ENCODE measurements at regions not wholly inside any gene's neighbourhood (a gene's known extent, or its start where the extent isn't known, plus 50 kb on each side); places are given as distances from the start of the nearest gene placed in this dataset.

DNA sequence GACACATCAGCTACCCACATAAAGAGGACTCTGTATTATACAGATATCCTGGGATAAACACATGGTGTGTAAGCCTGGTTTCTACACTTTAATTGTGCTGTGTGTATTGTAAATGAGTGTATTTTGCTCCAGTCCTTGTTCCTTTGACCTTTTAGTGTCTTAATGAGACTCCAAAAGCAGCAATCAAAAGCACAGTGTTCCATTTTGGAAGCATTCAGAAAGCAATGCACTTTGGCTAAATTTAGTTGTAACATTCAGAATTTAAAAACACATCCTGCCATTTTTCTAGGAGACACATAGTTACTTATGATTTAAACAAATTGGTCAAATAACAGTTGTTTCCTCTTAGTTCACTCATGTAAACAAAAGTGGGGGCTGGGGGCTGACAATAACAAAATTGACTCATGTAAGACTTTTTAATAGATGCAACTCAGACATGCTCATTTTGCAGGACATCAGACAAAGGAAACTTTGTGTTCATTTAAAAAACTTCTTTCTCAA is 122.2 kb downstream of the GPR37 start (continued):
- TF ChIP-seq, protein P1, sequence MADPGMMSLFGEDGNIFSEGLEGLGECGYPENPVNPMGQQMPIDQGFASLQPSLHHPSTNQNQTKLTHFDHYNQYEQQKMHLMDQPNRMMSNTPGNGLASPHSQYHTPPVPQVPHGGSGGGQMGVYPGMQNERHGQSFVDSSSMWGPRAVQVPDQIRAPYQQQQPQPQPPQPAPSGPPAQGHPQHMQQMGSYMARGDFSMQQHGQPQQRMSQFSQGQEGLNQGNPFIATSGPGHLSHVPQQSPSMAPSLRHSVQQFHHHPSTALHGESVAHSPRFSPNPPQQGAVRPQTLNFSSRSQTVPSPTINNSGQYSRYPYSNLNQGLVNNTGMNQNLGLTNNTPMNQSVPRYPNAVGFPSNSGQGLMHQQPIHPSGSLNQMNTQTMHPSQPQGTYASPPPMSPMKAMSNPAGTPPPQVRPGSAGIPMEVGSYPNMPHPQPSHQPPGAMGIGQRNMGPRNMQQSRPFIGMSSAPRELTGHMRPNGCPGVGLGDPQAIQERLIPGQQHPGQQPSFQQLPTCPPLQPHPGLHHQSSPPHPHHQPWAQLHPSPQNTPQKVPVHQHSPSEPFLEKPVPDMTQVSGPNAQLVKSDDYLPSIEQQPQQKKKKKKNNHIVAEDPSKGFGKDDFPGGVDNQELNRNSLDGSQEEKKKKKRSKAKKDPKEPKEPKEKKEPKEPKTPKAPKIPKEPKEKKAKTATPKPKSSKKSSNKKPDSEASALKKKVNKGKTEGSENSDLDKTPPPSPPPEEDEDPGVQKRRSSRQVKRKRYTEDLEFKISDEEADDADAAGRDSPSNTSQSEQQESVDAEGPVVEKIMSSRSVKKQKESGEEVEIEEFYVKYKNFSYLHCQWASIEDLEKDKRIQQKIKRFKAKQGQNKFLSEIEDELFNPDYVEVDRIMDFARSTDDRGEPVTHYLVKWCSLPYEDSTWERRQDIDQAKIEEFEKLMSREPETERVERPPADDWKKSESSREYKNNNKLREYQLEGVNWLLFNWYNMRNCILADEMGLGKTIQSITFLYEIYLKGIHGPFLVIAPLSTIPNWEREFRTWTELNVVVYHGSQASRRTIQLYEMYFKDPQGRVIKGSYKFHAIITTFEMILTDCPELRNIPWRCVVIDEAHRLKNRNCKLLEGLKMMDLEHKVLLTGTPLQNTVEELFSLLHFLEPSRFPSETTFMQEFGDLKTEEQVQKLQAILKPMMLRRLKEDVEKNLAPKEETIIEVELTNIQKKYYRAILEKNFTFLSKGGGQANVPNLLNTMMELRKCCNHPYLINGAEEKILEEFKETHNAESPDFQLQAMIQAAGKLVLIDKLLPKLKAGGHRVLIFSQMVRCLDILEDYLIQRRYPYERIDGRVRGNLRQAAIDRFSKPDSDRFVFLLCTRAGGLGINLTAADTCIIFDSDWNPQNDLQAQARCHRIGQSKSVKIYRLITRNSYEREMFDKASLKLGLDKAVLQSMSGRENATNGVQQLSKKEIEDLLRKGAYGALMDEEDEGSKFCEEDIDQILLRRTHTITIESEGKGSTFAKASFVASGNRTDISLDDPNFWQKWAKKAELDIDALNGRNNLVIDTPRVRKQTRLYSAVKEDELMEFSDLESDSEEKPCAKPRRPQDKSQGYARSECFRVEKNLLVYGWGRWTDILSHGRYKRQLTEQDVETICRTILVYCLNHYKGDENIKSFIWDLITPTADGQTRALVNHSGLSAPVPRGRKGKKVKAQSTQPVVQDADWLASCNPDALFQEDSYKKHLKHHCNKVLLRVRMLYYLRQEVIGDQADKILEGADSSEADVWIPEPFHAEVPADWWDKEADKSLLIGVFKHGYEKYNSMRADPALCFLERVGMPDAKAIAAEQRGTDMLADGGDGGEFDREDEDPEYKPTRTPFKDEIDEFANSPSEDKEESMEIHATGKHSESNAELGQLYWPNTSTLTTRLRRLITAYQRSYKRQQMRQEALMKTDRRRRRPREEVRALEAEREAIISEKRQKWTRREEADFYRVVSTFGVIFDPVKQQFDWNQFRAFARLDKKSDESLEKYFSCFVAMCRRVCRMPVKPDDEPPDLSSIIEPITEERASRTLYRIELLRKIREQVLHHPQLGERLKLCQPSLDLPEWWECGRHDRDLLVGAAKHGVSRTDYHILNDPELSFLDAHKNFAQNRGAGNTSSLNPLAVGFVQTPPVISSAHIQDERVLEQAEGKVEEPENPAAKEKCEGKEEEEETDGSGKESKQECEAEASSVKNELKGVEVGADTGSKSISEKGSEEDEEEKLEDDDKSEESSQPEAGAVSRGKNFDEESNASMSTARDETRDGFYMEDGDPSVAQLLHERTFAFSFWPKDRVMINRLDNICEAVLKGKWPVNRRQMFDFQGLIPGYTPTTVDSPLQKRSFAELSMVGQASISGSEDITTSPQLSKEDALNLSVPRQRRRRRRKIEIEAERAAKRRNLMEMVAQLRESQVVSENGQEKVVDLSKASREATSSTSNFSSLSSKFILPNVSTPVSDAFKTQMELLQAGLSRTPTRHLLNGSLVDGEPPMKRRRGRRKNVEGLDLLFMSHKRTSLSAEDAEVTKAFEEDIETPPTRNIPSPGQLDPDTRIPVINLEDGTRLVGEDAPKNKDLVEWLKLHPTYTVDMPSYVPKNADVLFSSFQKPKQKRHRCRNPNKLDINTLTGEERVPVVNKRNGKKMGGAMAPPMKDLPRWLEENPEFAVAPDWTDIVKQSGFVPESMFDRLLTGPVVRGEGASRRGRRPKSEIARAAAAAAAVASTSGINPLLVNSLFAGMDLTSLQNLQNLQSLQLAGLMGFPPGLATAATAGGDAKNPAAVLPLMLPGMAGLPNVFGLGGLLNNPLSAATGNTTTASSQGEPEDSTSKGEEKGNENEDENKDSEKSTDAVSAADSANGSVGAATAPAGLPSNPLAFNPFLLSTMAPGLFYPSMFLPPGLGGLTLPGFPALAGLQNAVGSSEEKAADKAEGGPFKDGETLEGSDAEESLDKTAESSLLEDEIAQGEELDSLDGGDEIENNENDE (IDR thresholded peaks at IDR 0.05; ENCODE audit: insufficient replicate concordance, low read length): no peak
- TF ChIP-seq FOSL1 (IDR thresholded peaks at IDR 0.05; ENCODE audit: insufficient read depth, low read depth, low read length) (no peak), RNF2 (IDR thresholded peaks at IDR 0.05; ENCODE audit: borderline replicate concordance, low read depth, low read length, missing control alignments, poor library complexity, severe bottlenecking) (no peak), KDM5A (IDR thresholded peaks at IDR 0.05; ENCODE audit: low read length) (no peak), TBP (IDR thresholded peaks at IDR 0.05; ENCODE audit: low read depth, low read length) (no peak), HDAC2 (IDR thresholded peaks at IDR 0.05; ENCODE audit: borderline replicate concordance in 1 of 2, low read depth in 2 of 2, low read length in 2 of 2) (no peak), KDM1A (IDR thresholded peaks at IDR 0.05; ENCODE audit: borderline replicate concordance, low read length) (no peak), PHF8 (conservative IDR thresholded peaks at IDR 0.05; ENCODE audit: low read depth, low read length) (no peak)
- TF ChIP-seq, protein P2, sequence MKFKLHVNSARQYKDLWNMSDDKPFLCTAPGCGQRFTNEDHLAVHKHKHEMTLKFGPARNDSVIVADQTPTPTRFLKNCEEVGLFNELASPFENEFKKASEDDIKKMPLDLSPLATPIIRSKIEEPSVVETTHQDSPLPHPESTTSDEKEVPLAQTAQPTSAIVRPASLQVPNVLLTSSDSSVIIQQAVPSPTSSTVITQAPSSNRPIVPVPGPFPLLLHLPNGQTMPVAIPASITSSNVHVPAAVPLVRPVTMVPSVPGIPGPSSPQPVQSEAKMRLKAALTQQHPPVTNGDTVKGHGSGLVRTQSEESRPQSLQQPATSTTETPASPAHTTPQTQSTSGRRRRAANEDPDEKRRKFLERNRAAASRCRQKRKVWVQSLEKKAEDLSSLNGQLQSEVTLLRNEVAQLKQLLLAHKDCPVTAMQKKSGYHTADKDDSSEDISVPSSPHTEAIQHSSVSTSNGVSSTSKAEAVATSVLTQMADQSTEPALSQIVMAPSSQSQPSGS (IDR thresholded peaks at IDR 0.05; ENCODE audit: low read length): no peak
